BLaER1 treated with 17β-estradiol and CSF1 and Interleukin-3, amounts not matched to agents 10 nM and 100 nM (cell line): ENCODE measurements at regions not wholly inside any gene's neighbourhood (a gene's known extent, or its start where the extent isn't known, plus 50 kb on each side); places are given as distances from the start of the nearest gene placed in this dataset.

Experiments used
- H3K27ac ChIP-seq, 11 experiments: shearing (Covaris generic); formaldehyde crosslinking; 2 replicates each; pipeline ENCODE4 v1.8.1; 2022
- H3K27me3 ChIP-seq, 11 experiments: shearing (Covaris generic); formaldehyde crosslinking; 2 replicates each; pipeline ENCODE4 v1.8.1; 2022
- H3K36me3 ChIP-seq, 11 experiments: shearing (Covaris generic); formaldehyde crosslinking; 2 replicates each; pipeline ENCODE4 v1.8.1; 2022
- H3K4me1 ChIP-seq, 10 experiments: shearing (Covaris generic); formaldehyde crosslinking; 2 replicates each; pipeline ENCODE4 v1.8.1; 2022
- H3K4me2 ChIP-seq, 11 experiments: shearing (Covaris generic); formaldehyde crosslinking; 2 replicates each; pipeline ENCODE4 v1.8.1; 2022
- H3K4me3 ChIP-seq, 10 experiments: shearing (Covaris generic); formaldehyde crosslinking; 2 replicates each; pipeline ENCODE4 v1.8.1; 2022
- H3K9ac ChIP-seq, 11 experiments: shearing (Covaris generic); formaldehyde crosslinking; 2 replicates each; pipeline ENCODE4 v1.8.1; 2022
- H3K9me3 ChIP-seq, 11 experiments: shearing (Covaris generic); formaldehyde crosslinking; replicated peaks in 1 of 11; 2 replicates each; pipeline ENCODE4 v1.8.1; 2022
- H4K20me1 ChIP-seq, 11 experiments: shearing (Covaris generic); formaldehyde crosslinking; 2 replicates each; pipeline ENCODE4 v1.8.1; 2022
- Cebpa-rat ChIP-seq, 11 experiments: shearing (Covaris generic); IDR thresholded peaks; 2 replicates each; pipeline ENCODE4 v1.8.1; 2022

DNA sequence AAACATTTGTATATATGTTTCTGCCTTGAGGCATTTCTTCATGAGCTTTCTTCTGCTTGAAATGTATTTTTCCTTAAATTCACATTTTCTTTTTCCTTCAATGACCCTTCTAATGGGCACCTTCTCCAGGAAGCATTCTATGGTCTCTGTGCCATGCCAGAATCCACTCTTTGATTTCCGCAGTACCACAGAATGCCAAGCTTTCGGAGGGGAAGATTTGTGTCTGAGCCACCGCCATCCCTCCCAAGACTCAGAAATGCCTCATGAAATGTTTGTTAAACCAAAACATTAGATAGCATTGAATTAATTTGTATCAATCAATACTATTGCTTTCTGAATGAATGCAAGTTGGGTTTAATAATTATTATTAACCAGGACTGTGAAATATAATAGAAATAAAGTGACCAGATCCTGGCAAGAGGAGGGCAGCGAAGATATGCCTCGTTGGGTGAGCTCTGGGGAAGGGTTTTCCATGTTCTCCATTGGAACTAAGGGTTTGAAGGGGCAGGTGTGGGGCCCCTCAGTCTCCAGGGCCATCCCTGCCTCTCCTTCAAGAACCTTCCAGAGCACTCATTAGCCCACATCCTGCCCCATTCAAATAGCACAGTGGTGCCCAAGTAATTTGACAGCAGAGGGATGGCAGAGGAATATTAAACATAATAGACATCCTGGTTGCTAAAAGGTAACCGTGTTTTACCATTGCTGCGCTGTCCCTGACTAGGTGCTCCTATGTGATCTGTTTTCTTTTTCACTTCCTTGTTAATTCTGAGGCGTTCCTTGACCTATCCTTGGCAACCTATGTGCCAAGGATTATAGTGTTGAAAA lies 189.6 kb downstream of the MYCN start:
- H3K4me2 ChIP-seq: no peak overlapping the region
- no peak overlapping the region for H3K4me3 ChIP-seq
- no peaks in the 10 kb centered on the region for H4K20me1 ChIP-seq
- no peak for TF ChIP-seq Cebpa-rat (IDR thresholded peaks at IDR 0.05)
- H3K9me3 ChIP-seq: no peaks in the 10 kb centered on the region
- no peaks in the 10 kb centered on the region for H3K36me3 ChIP-seq
- H3K9ac ChIP-seq: no peak overlapping the region
- no peak overlapping the region for H3K27ac ChIP-seq
- no peaks in the 10 kb centered on the region for H3K4me1 ChIP-seq
- H3K27me3 ChIP-seq: no peaks in the 10 kb centered on the region

DNA sequence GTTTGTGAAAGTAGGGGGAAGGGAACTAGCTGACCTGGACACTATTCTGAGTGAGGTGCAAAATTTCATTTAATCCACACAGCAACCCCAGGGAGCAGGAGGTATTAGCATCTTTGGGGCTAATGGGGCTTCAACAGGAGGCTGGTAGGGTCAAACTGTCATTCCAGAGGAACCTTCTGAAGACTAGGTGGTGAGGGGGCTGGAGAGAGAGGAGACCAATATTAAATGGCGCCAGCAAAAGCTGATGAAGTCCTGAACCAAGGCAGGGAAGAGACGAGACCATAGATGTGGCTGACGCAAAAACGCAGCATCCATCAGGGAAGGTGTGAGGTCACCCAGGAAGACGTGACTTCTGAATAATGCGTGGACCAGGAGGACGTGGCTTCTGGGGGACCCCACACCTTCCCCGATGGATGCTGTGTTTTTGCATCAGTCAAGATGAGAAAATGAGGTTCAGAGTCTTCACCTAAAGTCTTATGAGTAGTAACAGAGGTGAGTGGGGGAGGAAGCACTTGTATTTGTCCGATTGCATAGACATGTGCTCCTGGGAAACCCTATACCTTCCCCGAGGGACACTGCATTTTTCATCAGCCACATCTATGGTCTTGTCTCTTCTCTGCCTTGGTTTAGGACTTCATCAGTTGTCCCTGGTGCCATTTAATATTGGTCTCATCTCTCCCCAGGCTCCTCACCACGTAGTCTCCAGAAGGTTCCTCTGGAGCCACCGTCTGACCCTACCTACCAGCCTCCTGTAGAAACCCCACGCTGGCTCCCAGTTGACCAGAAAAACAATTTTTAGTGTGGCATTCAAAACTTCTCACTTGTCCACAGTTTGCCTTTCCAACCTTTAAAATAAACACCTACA lies 188.6 kb downstream of the MYCN start:
- Histone ChIP-seq H3K27me3 (no peaks in the 10 kb centered on the region), H3K9ac (no peak overlapping the region), H3K9me3 (no peaks in the 10 kb centered on the region), H3K36me3 (no peaks in the 10 kb centered on the region), H3K27ac (no peak overlapping the region), H3K4me1 (no peaks in the 10 kb centered on the region), H3K4me2 (no peak overlapping the region), H4K20me1 (no peaks in the 10 kb centered on the region), H3K4me3 (no peak overlapping the region)
- no peak for TF ChIP-seq Cebpa-rat (IDR thresholded peaks at IDR 0.05)

DNA sequence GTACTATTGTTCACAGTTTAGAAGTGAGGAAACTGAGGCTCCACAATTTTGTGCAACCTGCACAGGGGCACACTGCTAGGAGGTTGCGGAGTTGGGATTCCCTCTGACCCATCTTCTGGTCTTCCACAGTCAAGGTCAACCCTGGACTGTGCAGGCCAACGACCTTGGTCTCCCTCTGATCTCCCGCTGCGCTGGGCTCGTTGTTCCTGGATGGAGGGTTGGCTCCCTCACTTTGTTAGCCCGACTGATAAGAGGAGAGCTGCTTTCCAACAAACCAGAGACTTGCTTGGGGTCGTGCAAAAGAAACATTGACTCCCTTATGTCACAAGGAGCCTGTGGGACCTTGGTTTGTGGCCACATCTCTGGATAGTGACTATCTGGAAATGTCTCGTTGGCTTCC lies 187.6 kb downstream of the MYCN start:
- no peaks in the 10 kb centered on the region for H3K9me3 ChIP-seq
- H3K36me3 ChIP-seq: no peaks in the 10 kb centered on the region
- H3K4me2 ChIP-seq: no peak overlapping the region
- H3K4me3 ChIP-seq: no peak overlapping the region
- TF ChIP-seq Cebpa-rat (IDR thresholded peaks at IDR 0.05): no peak
- H3K9ac ChIP-seq: no peak overlapping the region
- H3K27ac ChIP-seq: no peak overlapping the region
- H3K27me3 ChIP-seq: no peaks in the 10 kb centered on the region
- peaks cover 0 to 7% (median 0%) of the 10 kb centered on the region in 10 experiments; a peak in 2 of 20 replicates for H3K4me1 ChIP-seq
- H4K20me1 ChIP-seq: no peaks in the 10 kb centered on the region

DNA sequence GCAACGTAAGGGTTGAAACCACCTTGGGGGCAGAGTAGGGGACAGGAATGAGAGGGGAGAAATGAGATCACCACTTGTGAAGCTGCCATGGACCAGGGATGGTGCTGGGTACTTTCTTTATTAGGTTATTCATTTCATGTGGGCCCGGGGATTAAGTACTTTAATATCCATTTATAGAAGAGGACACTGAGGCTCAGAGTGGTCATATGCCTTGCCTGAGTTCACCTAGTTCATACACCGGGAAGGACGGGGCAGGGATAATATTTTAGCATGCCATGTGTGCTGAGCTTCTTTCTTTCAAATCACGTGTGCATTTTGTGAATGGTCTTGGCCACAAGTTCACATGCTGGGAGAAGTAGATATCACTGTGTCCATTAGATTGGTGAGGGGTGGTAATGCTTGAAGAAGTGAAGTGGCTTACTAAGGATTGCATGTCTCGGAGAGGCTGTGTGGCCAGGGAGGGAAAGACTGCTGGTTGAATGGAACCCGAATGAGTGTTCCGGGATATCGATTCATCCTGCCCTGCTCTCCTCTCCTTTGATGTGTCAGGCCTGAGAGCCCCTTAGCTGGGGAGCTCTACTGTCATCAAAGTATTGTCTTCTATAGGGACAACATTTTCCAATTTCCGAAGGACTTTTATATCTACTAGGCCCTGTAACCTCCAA lies 187.1 kb downstream of the MYCN start:
- Histone ChIP-seq H3K9me3 (no peaks in the 10 kb centered on the region), H3K9ac (no peak overlapping the region), H3K4me3 (no peak overlapping the region), H4K20me1 (no peaks in the 10 kb centered on the region), H3K36me3 (no peaks in the 10 kb centered on the region), H3K4me1 (peaks cover 0 to 8% (median 0%) of the 10 kb centered on the region in 10 experiments; a peak in 2 of 20 replicates), H3K4me2 (no peak overlapping the region), H3K27ac (no peak overlapping the region), H3K27me3 (no peaks in the 10 kb centered on the region)
- TF ChIP-seq Cebpa-rat (IDR thresholded peaks at IDR 0.05): no peak

DNA sequence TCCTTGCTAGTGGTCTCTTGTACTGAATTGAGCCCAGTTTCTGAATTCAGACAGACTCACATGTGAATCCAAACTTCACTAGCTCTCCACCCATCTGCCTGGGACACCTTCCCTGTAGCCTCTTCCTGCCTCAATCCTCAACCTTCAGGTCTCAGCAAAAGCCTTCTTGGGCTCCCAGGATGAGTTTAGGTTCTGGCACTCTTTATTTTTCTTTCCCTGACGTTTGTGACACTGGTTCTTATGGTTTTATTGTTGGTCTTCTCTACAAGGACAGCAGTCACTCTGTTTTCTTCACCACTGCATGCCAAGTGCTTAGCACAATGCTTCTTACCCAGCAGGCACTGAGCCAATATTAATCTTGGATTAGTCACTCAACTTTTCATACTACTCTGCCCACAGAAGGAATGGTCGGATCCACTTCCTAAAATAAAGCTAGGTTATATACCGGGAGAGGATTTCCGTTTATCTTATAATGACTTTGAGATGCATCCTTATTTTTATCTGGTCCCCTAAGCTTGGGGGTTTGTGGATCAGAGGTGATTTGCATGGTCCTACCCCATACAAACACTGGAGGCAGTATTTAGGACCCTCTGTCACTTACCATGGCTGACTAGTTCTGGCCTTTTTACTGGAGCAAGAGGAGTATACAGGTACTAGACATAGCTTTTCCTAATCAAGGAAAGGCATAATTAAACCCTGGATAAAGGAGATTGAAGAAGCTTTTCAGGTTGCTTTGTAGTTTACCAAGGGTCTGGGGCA lies 186.3 kb downstream of the MYCN start:
- H3K27me3 ChIP-seq: no peaks in the 10 kb centered on the region
- no peaks in the 10 kb centered on the region for H3K36me3 ChIP-seq
- H4K20me1 ChIP-seq: no peaks in the 10 kb centered on the region
- H3K4me1 ChIP-seq: peaks cover 0 to 8% (median 0%) of the 10 kb centered on the region in 10 experiments; a peak in 2 of 20 replicates
- no peak overlapping the region for H3K4me2 ChIP-seq
- no peak overlapping the region for H3K27ac ChIP-seq
- no peak for TF ChIP-seq Cebpa-rat (IDR thresholded peaks at IDR 0.05)
- H3K9ac ChIP-seq: no peak overlapping the region
- peaks cover 0 to 4% (median under 1%) of the 10 kb centered on the region in 11 experiments; a peak in 4 of 22 replicates for H3K9me3 ChIP-seq
- H3K4me3 ChIP-seq: no peak overlapping the region

DNA sequence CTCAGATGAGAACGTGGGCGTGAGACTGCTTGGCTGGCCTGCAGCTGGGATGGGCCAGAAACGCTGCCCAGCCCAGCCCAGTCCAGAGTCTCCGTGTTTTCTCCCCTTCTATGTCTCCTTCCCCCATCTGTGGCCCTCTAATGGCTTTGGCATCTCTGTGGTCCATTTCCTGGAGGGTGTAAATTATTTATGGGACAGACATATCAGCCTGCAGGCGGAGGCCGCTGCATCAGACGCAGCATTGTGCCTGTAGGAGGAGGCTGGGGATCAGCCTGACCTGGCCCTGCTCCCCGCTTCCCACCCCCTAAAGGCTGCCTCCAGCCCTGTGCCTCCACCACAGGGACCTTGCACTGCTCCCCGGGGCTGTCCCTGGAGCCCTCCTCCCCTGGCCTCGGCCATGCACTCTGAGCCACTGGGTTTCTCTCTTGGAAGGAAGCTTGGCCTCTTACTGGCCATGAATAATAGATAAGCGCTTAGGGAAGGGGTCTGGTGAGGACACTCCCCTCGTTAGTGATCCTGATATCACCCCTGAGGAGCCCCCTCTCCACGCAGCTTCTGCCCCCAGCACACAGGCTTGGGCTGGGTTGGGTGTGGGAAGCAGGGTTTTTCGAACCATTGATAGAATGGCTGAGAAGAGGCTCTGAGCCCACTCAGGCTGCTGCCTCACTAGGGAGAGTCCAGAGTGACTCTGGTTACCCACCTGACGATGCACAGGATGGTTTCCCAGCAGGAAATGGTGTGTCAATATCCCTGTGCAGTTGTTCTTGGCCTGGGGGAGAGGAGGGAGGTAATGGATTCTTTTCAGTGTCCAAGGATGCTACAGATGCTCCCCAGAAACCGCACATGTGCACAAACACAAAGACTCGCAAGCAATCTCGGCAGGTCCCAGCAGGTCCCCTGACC lies 185.5 kb downstream of the MYCN start:
- H3K27me3 ChIP-seq: no peaks in the 10 kb centered on the region
- no peak overlapping the region for H3K4me2 ChIP-seq
- H3K4me1 ChIP-seq: peaks cover 0 to 8% (median 0%) of the 10 kb centered on the region in 10 experiments; a peak in 2 of 20 replicates
- H3K27ac ChIP-seq: no peak overlapping the region
- no peak overlapping the region for H3K4me3 ChIP-seq
- H3K9ac ChIP-seq: no peak overlapping the region
- no peak for TF ChIP-seq Cebpa-rat (IDR thresholded peaks at IDR 0.05)
- H4K20me1 ChIP-seq: no peaks in the 10 kb centered on the region
- H3K36me3 ChIP-seq: no peaks in the 10 kb centered on the region
- H3K9me3 ChIP-seq: peaks cover 0 to 12% (median 7%) of the 10 kb centered on the region in 11 experiments; a peak in 10 of 22 replicates

DNA sequence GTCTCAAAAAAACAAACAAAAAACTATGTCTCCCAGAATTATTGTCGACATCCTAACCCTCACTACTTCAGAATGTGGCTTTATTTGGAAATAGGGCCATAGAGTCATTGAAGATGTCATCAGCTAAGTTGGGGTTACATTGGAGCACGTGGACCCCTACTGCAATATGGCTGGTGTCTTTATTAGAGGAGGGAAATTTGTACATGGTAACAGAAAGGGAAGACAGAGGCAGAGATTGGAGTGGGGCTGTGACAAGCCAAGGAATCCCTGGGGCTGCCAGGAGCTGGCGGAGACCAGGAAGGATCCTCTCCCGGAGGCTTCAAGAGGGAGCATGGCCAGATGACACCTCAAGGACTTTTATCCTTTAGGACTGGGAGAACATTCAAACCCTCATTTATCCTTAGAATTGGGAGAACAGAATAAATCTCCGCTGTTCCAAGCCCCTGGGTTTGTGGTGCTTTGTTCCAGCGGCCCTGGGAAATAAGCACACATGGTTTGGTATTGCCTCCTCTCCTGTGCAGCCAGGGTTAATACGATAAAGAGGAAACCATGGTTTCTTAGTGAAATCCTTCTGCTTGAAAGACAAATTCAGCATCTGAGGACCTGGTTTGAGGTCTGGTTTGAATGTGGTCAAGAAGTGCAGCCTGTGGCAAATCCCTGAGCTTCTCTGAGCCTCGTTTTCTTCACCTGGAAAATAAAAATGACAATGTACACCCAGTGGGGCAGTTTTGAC lies 184.7 kb downstream of the MYCN start:
- Histone ChIP-seq H3K4me2 (no peak overlapping the region), H3K27ac (no peak overlapping the region), H3K9ac (no peak overlapping the region), H3K27me3 (no peaks in the 10 kb centered on the region), H3K9me3 (peaks cover 0 to 12% (median 9%) of the 10 kb centered on the region in 11 experiments; a peak in 10 of 22 replicates), H3K36me3 (no peaks in the 10 kb centered on the region), H3K4me1 (peaks cover 0 to 8% (median 0%) of the 10 kb centered on the region in 10 experiments; a peak in 2 of 20 replicates), H4K20me1 (no peaks in the 10 kb centered on the region), H3K4me3 (no peak overlapping the region)
- TF ChIP-seq Cebpa-rat (IDR thresholded peaks at IDR 0.05): no peak
